ENCODE measurements at regions not wholly inside any gene's neighbourhood (a gene's known extent, or its start where the extent isn't known, plus 50 kb on each side); places are given as distances from the start of the nearest gene placed in this dataset.
"Not testable (repeated sequence)": the region's sequence is repeated elsewhere in the genome, so short reads cannot be mapped to it uniquely, and the experiment has no call there.

GRCh38 chr6:11452106-11452505 lies 85.4 kb upstream of the TMEM170B start:
- DNase-seq (ENCODE audit: low read depth in 2 of 2), result not testable (repeated sequence)

- DNase-seq (ENCODE audit: low read depth in 2 of 2), result no peak
These were observed 87.5 kb upstream of the TMEM170B start for GRCh38 chr6:11450037-11450436.

- no peak for DNase-seq (ENCODE audit: low read depth in 2 of 2)
These were observed 88.1 kb upstream of the TMEM170B start for GRCh38 chr6:11449408-11449807.

GRCh38 chr6:11448038-11448437 lies 89.5 kb upstream of the TMEM170B start:
- DNase-seq (ENCODE audit: low read depth in 2 of 2), result no peak

- no peak for DNase-seq (ENCODE audit: low read depth in 2 of 2)
These were observed 90.3 kb upstream of the TMEM170B start for GRCh38 chr6:11447265-11447664.

GRCh38 chr6:11445146-11445545 lies 92.4 kb upstream of the TMEM170B start:
- no peak for DNase-seq (ENCODE audit: low read depth in 2 of 2)

- not testable (repeated sequence) for DNase-seq (ENCODE audit: low read depth in 2 of 2)
These were observed 94.4 kb upstream of the TMEM170B start for GRCh38 chr6:11443125-11443524.

- DNase-seq (ENCODE audit: low read depth in 2 of 2), result no peak
These were observed 95.1 kb upstream of the TMEM170B start for GRCh38 chr6:11442495-11442894.

GRCh38 chr6:11439876-11440275 lies 97.7 kb upstream of the TMEM170B start:
- DNase-seq (ENCODE audit: low read depth in 2 of 2), result no peak

GRCh38 chr6:11439017-11439420 lies 98.5 kb upstream of the TMEM170B start:
- DNase-seq (ENCODE audit: low read depth in 2 of 2), result no peak

- DNase-seq (ENCODE audit: low read depth in 2 of 2), result no peak
These were observed 99.6 kb upstream of the TMEM170B start for GRCh38 chr6:11437824-11438459.

- no peak for DNase-seq (ENCODE audit: low read depth in 2 of 2)
These were observed 100.9 kb upstream of the TMEM170B start for GRCh38 chr6:11436508-11437096.

- DNase-seq (ENCODE audit: low read depth in 2 of 2), result no peak
These were observed 102.8 kb upstream of the TMEM170B start for GRCh38 chr6:11434565-11435326.

GRCh38 chr6:11433860-11434259 lies 103.7 kb upstream of the TMEM170B start:
- DNase-seq (ENCODE audit: low read depth in 2 of 2), result no peak

GRCh38 chr6:11432713-11433450 lies 104.7 kb upstream of the TMEM170B start:
- no peak for DNase-seq (ENCODE audit: low read depth in 2 of 2)

GRCh38 chr6:11432091-11432490 lies 105.5 kb upstream of the TMEM170B start:
- no peak for DNase-seq (ENCODE audit: low read depth in 2 of 2)

- no peak for DNase-seq (ENCODE audit: low read depth in 2 of 2)
These were observed 106.1 kb upstream of the TMEM170B start for GRCh38 chr6:11431455-11431937.

GRCh38 chr6:11430036-11430435 lies 107.5 kb upstream of the TMEM170B start:
- DNase-seq (ENCODE audit: low read depth in 2 of 2), result no peak

- DNase-seq (ENCODE audit: low read depth in 2 of 2), result no peak
These were observed 108.0 kb upstream of the TMEM170B start for GRCh38 chr6:11429577-11429976.

GRCh38 chr6:11428895-11429294 lies 108.7 kb upstream of the TMEM170B start:
- DNase-seq (ENCODE audit: low read depth in 2 of 2), result no peak

GRCh38 chr6:11428371-11428770 lies 109.2 kb upstream of the TMEM170B start:
- DNase-seq (ENCODE audit: low read depth in 2 of 2), result no peak

GRCh38 chr6:11427723-11428245 lies 109.8 kb upstream of the TMEM170B start:
- no peak for DNase-seq (ENCODE audit: low read depth in 2 of 2)
